ENCODE measurements at regions not wholly inside any gene's neighbourhood (a gene's known extent, or its start where the extent isn't known, plus 50 kb on each side); places are given as distances from the start of the nearest gene placed in this dataset.

- no peak for TF ChIP-seq MAX (IDR thresholded peaks at IDR 0.05)
- TF ChIP-seq ZBTB7A (IDR thresholded peaks at IDR 0.05; ENCODE audit: low read depth): no peak
- TF ChIP-seq TAF1 (IDR thresholded peaks at IDR 0.05; ENCODE audit: low read depth): no peak
- TF ChIP-seq EP300 (IDR thresholded peaks at IDR 0.05; ENCODE audit: borderline replicate concordance): no peak
- TF ChIP-seq CREB1 (IDR thresholded peaks at IDR 0.05; ENCODE audit: low read depth): no peak
- TF ChIP-seq REST (IDR thresholded peaks at IDR 0.05; ENCODE audit: low read depth): no peak
- no peak for TF ChIP-seq YY1 (IDR thresholded peaks at IDR 0.05; ENCODE audit: low read depth)
- TF ChIP-seq NFIC (IDR thresholded peaks at IDR 0.05): no peak
- no peak for TF ChIP-seq RAD21 (IDR thresholded peaks at IDR 0.05; ENCODE audit: low read depth)
- no peak for TF ChIP-seq EGR1 (IDR thresholded peaks at IDR 0.05)
- TF ChIP-seq TEAD4 (IDR thresholded peaks at IDR 0.05): no peak
- TF ChIP-seq FOXM1 (IDR thresholded peaks at IDR 0.05; ENCODE audit: borderline replicate concordance, low read depth): no peak
- no peak for TF ChIP-seq USF1 (IDR thresholded peaks at IDR 0.05)
Observed at GRCh38 chr5:53831496-53831895, 271.1 kb downstream of the NDUFS4 start.
